Activated naive CD8-positive, alpha-beta T cell treated with anti-CD3 and anti-CD28 coated beads for 36 hours (primary cell): ENCODE measurements at regions not wholly inside any gene's neighbourhood (a gene's known extent, or its start where the extent isn't known, plus 50 kb on each side); places are given as distances from the start of the nearest gene placed in this dataset.

ENCODE experiments used
- DNase-seq: peaks from one replicate; pipeline ENCODE4 v3.0.0; 2021
- H3K27ac Mint-ChIP-seq: one replicate; pipeline ENCODE4 v1.8.0; 2022; ENCODE audit warnings: mild to moderate bottlenecking, moderate library complexity, mixed read lengths
- H3K27me3 Mint-ChIP-seq: one replicate; pipeline ENCODE4 v1.8.0; 2022; ENCODE audit warnings: mild to moderate bottlenecking, mixed read lengths
- H3K36me3 Mint-ChIP-seq: one replicate; pipeline ENCODE4 v1.8.0; 2021; ENCODE audit warnings: mild to moderate bottlenecking, mixed read lengths
- H3K4me1 Mint-ChIP-seq: one replicate; pipeline ENCODE4 v1.8.0; 2021; ENCODE audit warnings: mixed read lengths
- H3K4me3 Mint-ChIP-seq: one replicate; pipeline ENCODE4 v1.8.0; 2022; ENCODE audit warnings: mild to moderate bottlenecking, moderate library complexity, mixed read lengths
- H3K9me3 Mint-ChIP-seq: one replicate; pipeline ENCODE4 v1.8.0; 2022; ENCODE audit warnings: mixed read lengths

- Mint-ChIP-seq H3K4me1 (no peaks in the 10 kb centered on the region), H3K27me3 (peaks cover 30% of the 10 kb centered on the region), H3K9me3 (peaks cover 12% of the 10 kb centered on the region), H3K36me3 (no peaks in the 10 kb centered on the region), H3K27ac (no peak overlapping the region), H3K4me3 (no peak overlapping the region)
- no peak for DNase-seq
Observed at GRCh38 chr16:24477492-24477891, 61.9 kb upstream of the RBBP6 start.

GRCh38 chr16:24478401-24478800, 61.0 kb upstream of the RBBP6 start:
- DNase-seq: no peak
- Mint-ChIP-seq H3K4me3 (no peak overlapping the region), H3K27me3 (peaks cover 27% of the 10 kb centered on the region), H3K27ac (no peak overlapping the region), H3K9me3 (peaks cover 9% of the 10 kb centered on the region), H3K4me1 (no peaks in the 10 kb centered on the region), H3K36me3 (no peaks in the 10 kb centered on the region)

GRCh38 chr16:24482681-24483202, 56.6 kb upstream of the RBBP6 start:
- Mint-ChIP-seq H3K27ac (no peak overlapping the region), H3K9me3 (no peaks in the 10 kb centered on the region), H3K4me3 (no peak overlapping the region), H3K27me3 (peaks cover 10% of the 10 kb centered on the region), H3K36me3 (no peaks in the 10 kb centered on the region), H3K4me1 (no peaks in the 10 kb centered on the region)
- DNase-seq: no peak

GRCh38 chr16:24488045-24488444, 51.3 kb upstream of the RBBP6 start:
- Mint-ChIP-seq H3K9me3 (peaks cover 4% of the 10 kb centered on the region), H3K27me3 (peaks cover 4% of the 10 kb centered on the region), H3K36me3 (no peaks in the 10 kb centered on the region), H3K4me1 (no peaks in the 10 kb centered on the region), H3K4me3 (no peak overlapping the region), H3K27ac (no peak overlapping the region)
- DNase-seq: no peak
